Right lobe of liver (tissue), 4 donors: ENCODE measurements at regions not wholly inside any gene's neighbourhood (a gene's known extent, or its start where the extent isn't known, plus 50 kb on each side); places are given as distances from the start of the nearest gene placed in this dataset.

Source experiments
- CTCF ChIP-seq, 4 donors: fragments of 200-600 bp in 3 of 4; fragments of 450-650 bp in 1 of 4; IDR thresholded peaks; one replicate each; pipeline versions ENCODE4 v1.5.1 to v1.8.0; 2016 to 2022; ENCODE audit warnings: antibody characterized with exemption in 4 of 4, mild to moderate bottlenecking in 2 of 4
- POLR2A ChIP-seq: fragments of 450-650 bp; IDR thresholded peaks from one replicate; pipeline ENCODE4 v1.6.1; 2017; ENCODE audit warnings: antibody characterized with exemption, mild to moderate bottlenecking
- donor health status: DM: no; HTN: no; CAD: no.
- donor health status: DM: no; HTN: no; CAD: no.
- donor health status: DM: no; HTN: yes; CAD: no.

- TF ChIP-seq CTCF (IDR thresholded peaks at IDR 0.05) = no peak
- no peak for TF ChIP-seq POLR2A
Observed at GRCh38 chr4:122224348-122224747, 72.2 kb downstream of the BLTP1 start.
